ENCODE measurements at regions not wholly inside any gene's neighbourhood (a gene's known extent, or its start where the extent isn't known, plus 50 kb on each side); places are given as distances from the start of the nearest gene placed in this dataset.
"Not testable (repeated sequence)": the region's sequence is repeated elsewhere in the genome, so short reads cannot be mapped to it uniquely, and the experiment has no call there.

DNA sequence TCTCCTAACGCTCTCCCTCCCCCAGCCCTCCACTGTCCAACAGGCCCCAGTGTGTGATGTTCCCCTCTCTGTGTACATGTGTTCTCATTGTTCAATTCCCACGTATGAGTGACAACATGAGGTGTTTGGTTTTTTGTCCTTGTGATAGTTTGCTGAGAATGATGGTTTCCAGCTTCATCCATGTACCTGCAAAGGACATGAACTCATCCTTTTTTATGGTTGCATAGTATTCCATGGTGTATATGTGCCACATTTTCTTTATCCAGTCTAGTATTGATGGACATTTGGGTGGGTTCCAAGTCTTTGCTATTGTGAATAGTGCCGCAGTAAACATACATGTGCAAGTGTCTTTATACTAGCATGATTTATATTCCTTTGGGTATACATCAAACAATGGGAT is 347.4 kb downstream of the MAGEE1 start:
- H3K4me1 Mint-ChIP-seq; H3K27me3 Mint-ChIP-seq (ENCODE audit: low read depth); ATAC-seq; H3K4me3 Mint-ChIP-seq; POLR2A ChIA-PET; CTCF ChIA-PET; DNase-seq (ENCODE audit: low spot score); H3K27ac Mint-ChIP-seq; H3K36me3 Mint-ChIP-seq: not testable (repeated sequence)
- peaks cover 23% of the 10 kb centered on the region for H3K9me3 Mint-ChIP-seq

GRCh38 chrX:76796311-76796710 is 368.8 kb downstream of the MAGEE1 start:
- ATAC-seq (no peak), DNase-seq (ENCODE audit: low spot score) (no peak)
- Mint-ChIP-seq H3K27me3 (ENCODE audit: low read depth) (no peaks in the 10 kb centered on the region; the same call in 1 of the 2 replicates), H3K27ac (no peak overlapping the region), H3K4me1 (no peaks in the 10 kb centered on the region), H3K4me3 (no peak overlapping the region), H3K9me3 (peaks cover 4% of the 10 kb centered on the region; the same call in 1 of the 2 replicates), H3K36me3 (no peaks in the 10 kb centered on the region)
- CTCF ChIA-PET, result no interaction called here
- TF ChIP-seq ZNF219 (CRISPR knock-in tag; IDR thresholded peaks at IDR 0.05; ENCODE audit: borderline replicate concordance) (no peak), PRRX2 (CRISPR knock-in tag; IDR thresholded peaks at IDR 0.05) (no peak), TEAD1 (CRISPR knock-in tag; IDR thresholded peaks at IDR 0.05) (no peak), MXD4 (CRISPR knock-in tag; IDR thresholded peaks at IDR 0.05; ENCODE audit: borderline replicate concordance) (no peak), E2F1 (CRISPR knock-in tag; IDR thresholded peaks at IDR 0.05) (no peak), E2F5 (CRISPR knock-in tag; IDR thresholded peaks at IDR 0.05) (no peak), GTF2I (CRISPR knock-in tag; conservative IDR thresholded peaks at IDR 0.05) (no peak), ZNF671 (CRISPR knock-in tag; IDR thresholded peaks at IDR 0.05) (no peak), TP53 (CRISPR knock-in tag; IDR thresholded peaks at IDR 0.05) (no peak), CREM (CRISPR knock-in tag; IDR thresholded peaks at IDR 0.05) (no peak), ZNF423 (CRISPR knock-in tag; IDR thresholded peaks at IDR 0.05) (no peak), SMAD4 (CRISPR knock-in tag; IDR thresholded peaks at IDR 0.05) (no peak), KAT7 (CRISPR knock-in tag; IDR thresholded peaks at IDR 0.05; ENCODE audit: borderline replicate concordance) (no peak), ZNF396 (CRISPR knock-in tag; IDR thresholded peaks at IDR 0.05; ENCODE audit: borderline replicate concordance) (no peak)
- TF ChIP-seq, protein P1, sequence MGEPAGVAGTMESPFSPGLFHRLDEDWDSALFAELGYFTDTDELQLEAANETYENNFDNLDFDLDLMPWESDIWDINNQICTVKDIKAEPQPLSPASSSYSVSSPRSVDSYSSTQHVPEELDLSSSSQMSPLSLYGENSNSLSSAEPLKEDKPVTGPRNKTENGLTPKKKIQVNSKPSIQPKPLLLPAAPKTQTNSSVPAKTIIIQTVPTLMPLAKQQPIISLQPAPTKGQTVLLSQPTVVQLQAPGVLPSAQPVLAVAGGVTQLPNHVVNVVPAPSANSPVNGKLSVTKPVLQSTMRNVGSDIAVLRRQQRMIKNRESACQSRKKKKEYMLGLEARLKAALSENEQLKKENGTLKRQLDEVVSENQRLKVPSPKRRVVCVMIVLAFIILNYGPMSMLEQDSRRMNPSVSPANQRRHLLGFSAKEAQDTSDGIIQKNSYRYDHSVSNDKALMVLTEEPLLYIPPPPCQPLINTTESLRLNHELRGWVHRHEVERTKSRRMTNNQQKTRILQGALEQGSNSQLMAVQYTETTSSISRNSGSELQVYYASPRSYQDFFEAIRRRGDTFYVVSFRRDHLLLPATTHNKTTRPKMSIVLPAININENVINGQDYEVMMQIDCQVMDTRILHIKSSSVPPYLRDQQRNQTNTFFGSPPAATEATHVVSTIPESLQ (CRISPR knock-in tag; IDR thresholded peaks at IDR 0.05), result no peak
- TF ChIP-seq, protein P2, sequence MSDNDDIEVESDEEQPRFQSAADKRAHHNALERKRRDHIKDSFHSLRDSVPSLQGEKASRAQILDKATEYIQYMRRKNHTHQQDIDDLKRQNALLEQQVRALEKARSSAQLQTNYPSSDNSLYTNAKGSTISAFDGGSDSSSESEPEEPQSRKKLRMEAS (CRISPR knock-in tag; IDR thresholded peaks at IDR 0.05), result no peak
- POLR2A ChIA-PET, result no interaction called here

- POLR2A ChIA-PET, result no interaction called here
- no peaks in the 10 kb centered on the region for H3K4me1 Mint-ChIP-seq
- ATAC-seq, result no peak
- peaks cover 2% of the 10 kb centered on the region; the same call in 1 of the 2 replicates for H3K27me3 Mint-ChIP-seq (ENCODE audit: low read depth)
- CTCF ChIA-PET, result no interaction called here
- peaks cover 11% of the 10 kb centered on the region for H3K9me3 Mint-ChIP-seq
- no peaks in the 10 kb centered on the region for H3K36me3 Mint-ChIP-seq
- H3K27ac Mint-ChIP-seq, result no peak overlapping the region
- H3K4me3 Mint-ChIP-seq, result no peak overlapping the region
- DNase-seq (ENCODE audit: low spot score), result no peak
- TF ChIP-seq MXD4 (CRISPR knock-in tag; IDR thresholded peaks at IDR 0.05; ENCODE audit: borderline replicate concordance) (no peak), EMX1 (CRISPR knock-in tag; IDR thresholded peaks at IDR 0.05) (no peak), KAT7 (CRISPR knock-in tag; IDR thresholded peaks at IDR 0.05; ENCODE audit: borderline replicate concordance) (no peak), AR (CRISPR knock-in tag; IDR thresholded peaks at IDR 0.05) (no peak), ATF1 (CRISPR knock-in tag; IDR thresholded peaks at IDR 0.05) (no peak), PREB (CRISPR knock-in tag; IDR thresholded peaks at IDR 0.05; ENCODE audit: borderline replicate concordance) (no peak), TEAD4 (CRISPR knock-in tag; IDR thresholded peaks at IDR 0.05) (no peak), ZNF121 (CRISPR knock-in tag; IDR thresholded peaks at IDR 0.05) (no peak)
- TF ChIP-seq, protein P3, sequence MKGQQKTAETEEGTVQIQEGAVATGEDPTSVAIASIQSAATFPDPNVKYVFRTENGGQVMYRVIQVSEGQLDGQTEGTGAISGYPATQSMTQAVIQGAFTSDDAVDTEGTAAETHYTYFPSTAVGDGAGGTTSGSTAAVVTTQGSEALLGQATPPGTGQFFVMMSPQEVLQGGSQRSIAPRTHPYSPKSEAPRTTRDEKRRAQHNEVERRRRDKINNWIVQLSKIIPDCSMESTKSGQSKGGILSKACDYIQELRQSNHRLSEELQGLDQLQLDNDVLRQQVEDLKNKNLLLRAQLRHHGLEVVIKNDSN (CRISPR knock-in tag; IDR thresholded peaks at IDR 0.05), result no peak
- TF ChIP-seq, protein P4, sequence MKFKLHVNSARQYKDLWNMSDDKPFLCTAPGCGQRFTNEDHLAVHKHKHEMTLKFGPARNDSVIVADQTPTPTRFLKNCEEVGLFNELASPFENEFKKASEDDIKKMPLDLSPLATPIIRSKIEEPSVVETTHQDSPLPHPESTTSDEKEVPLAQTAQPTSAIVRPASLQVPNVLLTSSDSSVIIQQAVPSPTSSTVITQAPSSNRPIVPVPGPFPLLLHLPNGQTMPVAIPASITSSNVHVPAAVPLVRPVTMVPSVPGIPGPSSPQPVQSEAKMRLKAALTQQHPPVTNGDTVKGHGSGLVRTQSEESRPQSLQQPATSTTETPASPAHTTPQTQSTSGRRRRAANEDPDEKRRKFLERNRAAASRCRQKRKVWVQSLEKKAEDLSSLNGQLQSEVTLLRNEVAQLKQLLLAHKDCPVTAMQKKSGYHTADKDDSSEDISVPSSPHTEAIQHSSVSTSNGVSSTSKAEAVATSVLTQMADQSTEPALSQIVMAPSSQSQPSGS (CRISPR knock-in tag; IDR thresholded peaks at IDR 0.05; ENCODE audit: borderline replicate concordance, low read depth), result no peak
These were observed 375.2 kb downstream of the MAGEE1 start for GRCh38 chrX:76802708-76803107.

Measured in WTC11 (cell line).